GM12878 (cell line): ENCODE measurements at regions not wholly inside any gene's neighbourhood (a gene's known extent, or its start where the extent isn't known, plus 50 kb on each side); places are given as distances from the start of the nearest gene placed in this dataset.

Experiments used
- EED ChIP-seq: sonication (generic); IDR thresholded peaks from 2 replicates; pipeline ENCODE4 v1.6.1; 2016; ENCODE audit warnings: antibody characterized with exemption, low read depth
- TF ChIP-seq, protein P1 (sequence below), 3 experiments: IDR thresholded peaks in 2 of 3; conservative IDR thresholded peaks in 1 of 3; 2 replicates each; pipeline ENCODE4 v1.5.1; 2011; ENCODE audit warnings: low read depth in 3 of 3, low read length in 3 of 3, mild to moderate bottlenecking in 3 of 3, control low read depth in 2 of 3, moderate library complexity in 2 of 3, inconsistent platforms in 1 of 3, mixed read lengths in 1 of 3; ENCODE audit not compliant: control insufficient read depth in 2 of 3, insufficient read depth in 1 of 3; ENCODE audit errors: extremely low read depth in 1 of 3

DNA sequence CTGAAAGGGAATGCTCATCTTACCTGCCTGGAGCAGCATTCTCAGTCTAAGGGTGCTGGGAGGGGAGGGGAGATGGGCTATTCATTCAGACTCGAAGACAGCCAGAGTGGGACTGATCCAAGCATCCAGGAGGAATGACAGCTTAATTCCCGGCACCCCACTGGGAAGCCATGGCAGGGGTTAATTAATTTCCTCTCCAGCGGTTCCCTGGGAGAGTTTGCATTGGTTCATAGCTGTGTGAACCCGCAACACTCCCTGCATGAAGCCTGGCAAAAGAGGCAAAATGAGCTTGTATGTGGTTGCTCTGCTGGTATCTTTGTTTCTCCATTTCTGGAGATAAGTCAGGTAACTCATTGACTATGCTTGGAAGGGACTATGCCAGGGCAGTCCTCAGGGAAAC lies 401.0 kb upstream of the SLC24A2 start:
- TF ChIP-seq, protein P1, sequence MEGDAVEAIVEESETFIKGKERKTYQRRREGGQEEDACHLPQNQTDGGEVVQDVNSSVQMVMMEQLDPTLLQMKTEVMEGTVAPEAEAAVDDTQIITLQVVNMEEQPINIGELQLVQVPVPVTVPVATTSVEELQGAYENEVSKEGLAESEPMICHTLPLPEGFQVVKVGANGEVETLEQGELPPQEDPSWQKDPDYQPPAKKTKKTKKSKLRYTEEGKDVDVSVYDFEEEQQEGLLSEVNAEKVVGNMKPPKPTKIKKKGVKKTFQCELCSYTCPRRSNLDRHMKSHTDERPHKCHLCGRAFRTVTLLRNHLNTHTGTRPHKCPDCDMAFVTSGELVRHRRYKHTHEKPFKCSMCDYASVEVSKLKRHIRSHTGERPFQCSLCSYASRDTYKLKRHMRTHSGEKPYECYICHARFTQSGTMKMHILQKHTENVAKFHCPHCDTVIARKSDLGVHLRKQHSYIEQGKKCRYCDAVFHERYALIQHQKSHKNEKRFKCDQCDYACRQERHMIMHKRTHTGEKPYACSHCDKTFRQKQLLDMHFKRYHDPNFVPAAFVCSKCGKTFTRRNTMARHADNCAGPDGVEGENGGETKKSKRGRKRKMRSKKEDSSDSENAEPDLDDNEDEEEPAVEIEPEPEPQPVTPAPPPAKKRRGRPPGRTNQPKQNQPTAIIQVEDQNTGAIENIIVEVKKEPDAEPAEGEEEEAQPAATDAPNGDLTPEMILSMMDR (IDR thresholded peaks at IDR 0.05 in 2 of 3, conservative IDR thresholded peaks at IDR 0.05 in 1 of 3; ENCODE audit: control insufficient read depth in 2 of 3, extremely low read depth in 1 of 3, insufficient read depth in 1 of 3, low read depth in 3 of 3, low read length in 3 of 3), result no peak
- TF ChIP-seq EED, result no peak
